Activated CD8-positive, alpha-beta memory T cell treated with anti-CD3 and anti-CD28 coated beads for 48 hours (primary cell): ENCODE measurements at regions not wholly inside any gene's neighbourhood (a gene's known extent, or its start where the extent isn't known, plus 50 kb on each side); places are given as distances from the start of the nearest gene placed in this dataset.

Experiments
- DNase-seq, 3 experiments: peaks; one replicate each; pipeline ENCODE4 v3.0.0-alpha.2; 2020; ENCODE audit warnings: low read depth in 2 of 3, low spot score in 2 of 3

- DNase-seq = no peak
Measured at GRCh38 chr4:184575306-184575705, 73.9 kb downstream of the CASP3 start.

GRCh38 chr4:184574861-184575260, 74.4 kb downstream of the CASP3 start:
- no peak for DNase-seq

GRCh38 chr4:184573701-184574100, 75.5 kb downstream of the CASP3 start:
- no peak for DNase-seq

- DNase-seq = no peak
Measured at GRCh38 chr4:184568770-184569169, 80.5 kb downstream of the CASP3 start.

GRCh38 chr4:184563621-184564020, 85.6 kb downstream of the CASP3 start:
- DNase-seq = no peak

DNA sequence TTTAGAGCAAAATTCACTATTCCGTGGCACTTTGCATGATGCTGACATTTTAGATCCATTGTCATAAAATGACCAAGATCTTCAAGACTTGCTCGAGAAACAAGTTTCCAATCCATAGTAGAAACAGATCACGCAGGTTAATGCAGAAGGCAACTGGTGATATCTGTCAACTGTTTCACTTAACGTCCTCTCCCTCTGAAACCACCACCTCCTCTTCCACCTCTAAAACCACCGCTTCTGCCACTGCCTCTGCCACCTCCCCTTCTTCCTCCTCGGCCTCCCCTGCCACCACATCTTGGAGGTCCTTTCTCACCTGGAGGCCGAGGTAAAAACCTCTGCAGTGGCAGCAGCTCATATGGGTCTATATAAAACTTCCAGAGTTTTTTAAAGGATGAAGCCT, 84.6 kb upstream of the IRF2 start:
- no peak for DNase-seq

GRCh38 chr4:184553891-184554290, 79.5 kb upstream of the IRF2 start:
- no peak for DNase-seq

DNA sequence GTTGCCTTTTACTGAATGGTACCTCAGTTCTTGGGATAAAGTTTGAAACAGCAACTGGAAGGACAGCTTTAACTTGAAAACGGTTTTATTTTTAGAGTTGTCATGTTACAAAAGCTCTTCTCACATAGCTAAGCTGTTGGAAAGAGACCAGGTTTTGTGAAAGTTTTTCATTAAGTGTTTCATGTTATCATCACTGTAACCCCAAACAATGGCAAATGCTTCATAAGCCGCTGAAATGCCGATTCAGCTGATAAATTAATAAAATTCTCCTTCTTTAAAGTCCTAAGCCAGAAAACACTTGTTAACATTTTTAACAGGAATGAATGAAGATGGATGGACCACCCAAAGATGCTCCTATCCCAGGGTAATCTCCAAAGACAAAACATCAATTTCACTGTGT, 76.1 kb upstream of the IRF2 start:
- DNase-seq = no peak

DNA sequence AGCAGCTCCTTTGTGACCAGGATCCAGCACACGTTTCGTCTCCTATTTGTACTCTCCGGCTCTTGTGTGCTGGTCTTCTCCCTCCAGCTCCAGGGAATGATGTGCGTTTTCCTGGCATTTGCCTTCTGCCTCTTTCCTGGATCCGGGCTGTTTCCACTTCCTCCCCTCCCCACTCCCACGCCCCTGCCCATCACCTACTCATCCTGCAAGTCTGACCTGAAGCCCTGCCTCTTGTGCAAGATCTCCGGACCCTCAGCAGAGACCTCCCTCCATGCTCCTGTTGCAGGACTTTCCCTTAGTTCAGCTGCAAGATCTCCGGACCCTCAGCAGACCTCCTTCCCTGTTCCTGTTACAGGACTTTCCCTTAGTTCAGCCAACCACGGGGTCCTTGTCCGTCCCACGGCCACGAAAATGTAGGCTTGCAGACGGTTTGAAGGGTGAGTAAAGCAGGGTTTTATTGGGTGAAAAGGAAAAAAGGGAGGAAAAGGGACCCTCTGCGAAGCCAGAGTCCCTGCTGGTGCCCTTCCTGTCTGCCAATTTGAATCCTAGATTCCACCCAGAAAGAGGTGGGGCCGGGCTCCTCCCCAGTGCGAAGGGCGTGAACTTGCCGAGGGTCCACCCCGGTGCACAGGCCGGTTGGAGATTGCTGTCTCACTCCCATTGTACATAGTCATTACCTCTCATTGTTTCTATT, 74.4 kb upstream of the IRF2 start:
- no peak for DNase-seq

DNA sequence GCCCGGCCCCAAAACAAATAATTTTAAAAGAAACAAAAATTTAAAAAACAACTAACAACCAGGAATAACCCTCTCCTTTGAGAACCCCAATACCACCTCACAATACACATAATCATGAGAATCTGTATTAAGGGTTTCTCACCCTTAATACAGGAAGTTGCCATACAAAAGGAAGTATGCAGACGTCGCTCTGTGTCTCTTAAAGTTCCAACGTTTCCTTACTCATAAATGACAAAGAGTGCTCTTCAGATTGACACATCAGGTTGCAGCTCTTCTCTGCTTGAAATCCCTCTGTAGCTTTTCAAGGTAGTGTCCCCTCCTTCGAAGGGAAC, 73.9 kb upstream of the IRF2 start:
- DNase-seq = no peak

DNA sequence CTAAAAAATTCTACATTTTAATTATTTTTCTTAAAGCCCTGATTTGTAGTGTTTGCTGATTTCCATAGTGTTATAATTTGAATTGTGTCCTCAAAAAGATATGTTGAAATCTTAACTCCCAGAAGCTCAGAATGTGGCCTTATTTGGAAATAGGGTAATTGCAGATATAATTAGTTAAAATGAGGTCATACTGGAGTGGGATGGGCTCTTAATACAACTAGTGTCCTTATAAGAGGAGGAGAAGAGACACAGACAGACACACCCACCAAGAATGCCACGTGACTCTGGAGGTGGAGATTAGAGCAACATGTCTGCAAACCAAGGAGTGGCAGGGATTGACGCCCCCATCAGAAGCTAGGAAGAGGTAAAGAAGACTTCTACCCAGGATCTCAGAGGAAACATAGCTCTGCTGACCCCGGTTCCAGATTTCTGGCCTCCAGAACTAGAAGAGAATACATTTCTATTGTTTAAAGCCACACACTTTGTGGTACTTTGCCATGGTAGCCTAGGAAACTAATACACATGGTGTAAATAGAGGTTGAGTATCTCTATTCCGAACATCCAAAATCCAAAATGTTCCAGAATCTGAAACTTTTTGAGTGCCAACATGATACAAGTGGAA, 70.5 kb upstream of the IRF2 start:
- no peak for DNase-seq

- no peak for DNase-seq
Measured at GRCh38 chr4:184541907-184542306, 67.6 kb upstream of the IRF2 start.

DNA sequence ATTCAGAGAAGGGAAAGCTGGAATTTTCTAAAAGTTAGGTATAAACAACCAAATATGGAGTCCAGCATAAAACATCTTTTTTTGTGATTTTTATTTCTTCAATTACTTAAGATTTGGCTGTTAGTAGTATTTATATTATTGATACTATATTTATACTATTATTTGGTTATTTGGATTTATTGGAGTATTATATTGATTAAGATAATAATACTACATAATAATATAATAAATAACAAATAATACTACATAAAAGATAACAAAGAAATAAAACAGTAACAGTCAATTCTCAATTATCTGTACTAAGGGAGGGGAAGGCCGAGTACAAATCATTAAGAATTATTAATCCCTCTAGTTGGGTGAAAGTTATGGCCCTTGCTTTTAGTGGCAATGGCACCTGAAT, 66.0 kb upstream of the IRF2 start:
- no peak for DNase-seq

DNA sequence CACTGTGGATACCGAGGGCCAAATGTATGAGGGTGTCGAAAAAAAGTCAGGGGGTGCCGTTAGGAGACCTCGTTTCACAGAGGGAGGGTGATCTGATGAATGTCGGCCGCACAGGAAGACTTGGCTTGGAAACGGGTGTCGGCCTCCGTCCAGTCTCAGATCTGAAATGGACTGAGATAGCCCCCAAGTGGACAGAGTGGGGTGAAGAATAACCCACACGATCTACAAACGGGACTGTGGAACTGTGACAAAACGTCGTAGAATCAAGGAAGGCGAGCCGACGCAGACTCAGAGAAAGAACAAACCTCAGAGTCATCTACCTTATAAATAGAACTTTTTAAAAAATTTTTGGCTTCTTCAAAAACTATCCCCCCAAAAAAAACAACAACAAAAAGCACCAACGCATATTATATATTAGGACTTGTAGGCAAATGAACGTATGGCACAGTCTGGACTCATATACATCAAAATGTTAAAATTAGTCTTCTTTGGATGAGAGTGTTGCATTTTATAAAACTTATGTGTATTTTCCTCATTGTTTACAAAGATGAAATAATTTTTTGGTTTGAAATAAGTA, 63.8 kb upstream of the IRF2 start:
- peak in 2 of 3 experiments; percentile 19 to 35 for DNase-seq

GRCh38 chr4:184537269-184538022, 63.1 kb upstream of the IRF2 start:
- peak; percentile 81 to 90 (median 88) for DNase-seq

DNA sequence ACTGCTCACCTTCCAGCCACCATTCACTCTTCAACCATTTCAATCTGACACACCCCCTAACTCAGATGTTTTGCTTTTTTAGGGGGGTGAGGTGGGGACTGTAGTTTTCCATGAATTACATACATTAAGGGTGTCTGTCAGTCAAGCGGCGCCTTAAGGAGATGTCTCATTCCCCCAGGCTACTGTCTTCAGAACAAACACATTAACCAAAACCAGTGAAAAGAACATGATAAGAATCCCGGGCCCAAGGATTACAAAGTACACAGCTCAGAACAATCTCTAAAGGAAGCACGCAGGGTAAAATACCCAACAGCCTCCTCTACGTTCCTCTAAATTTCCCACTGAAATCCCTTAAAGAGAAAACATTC, 62.5 kb upstream of the IRF2 start:
- no peak for DNase-seq

DNA sequence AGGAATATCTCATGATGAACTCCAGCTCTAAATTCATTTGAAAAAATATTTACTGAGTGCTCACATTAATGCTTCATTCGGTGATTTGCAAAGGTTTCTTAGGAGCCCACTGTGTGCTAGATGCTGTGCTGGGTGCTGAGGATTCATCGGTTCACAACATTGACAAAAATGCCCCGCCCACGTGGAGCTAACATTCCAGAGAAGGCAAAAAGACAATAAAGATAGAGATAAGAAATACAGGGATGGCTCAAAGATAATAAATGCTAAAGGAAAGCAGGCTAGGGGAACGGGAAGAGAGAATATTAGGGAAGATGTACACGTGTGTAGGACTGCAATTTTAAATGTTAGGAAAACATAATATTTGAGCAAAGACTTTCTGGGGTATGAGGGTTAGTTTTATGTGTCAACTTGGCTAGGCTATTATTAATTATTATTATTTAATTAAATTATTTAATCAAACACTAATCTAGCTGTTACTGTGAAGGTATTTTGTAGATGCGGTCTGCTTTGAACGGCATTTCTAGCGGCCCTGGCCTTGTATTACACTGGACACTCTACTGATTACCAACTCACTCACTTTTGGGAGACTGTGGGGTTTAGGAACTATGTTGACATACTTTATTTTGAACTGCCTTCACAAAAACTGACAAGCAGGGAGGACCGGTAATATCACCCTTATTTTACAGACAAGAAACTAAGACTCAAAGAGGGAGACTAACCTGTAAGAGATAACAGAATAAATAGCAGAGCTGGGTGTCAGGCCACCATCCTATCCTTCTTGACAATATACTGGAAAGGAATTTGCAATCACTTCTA, 61.9 kb upstream of the IRF2 start:
- DNase-seq = no peak

DNA sequence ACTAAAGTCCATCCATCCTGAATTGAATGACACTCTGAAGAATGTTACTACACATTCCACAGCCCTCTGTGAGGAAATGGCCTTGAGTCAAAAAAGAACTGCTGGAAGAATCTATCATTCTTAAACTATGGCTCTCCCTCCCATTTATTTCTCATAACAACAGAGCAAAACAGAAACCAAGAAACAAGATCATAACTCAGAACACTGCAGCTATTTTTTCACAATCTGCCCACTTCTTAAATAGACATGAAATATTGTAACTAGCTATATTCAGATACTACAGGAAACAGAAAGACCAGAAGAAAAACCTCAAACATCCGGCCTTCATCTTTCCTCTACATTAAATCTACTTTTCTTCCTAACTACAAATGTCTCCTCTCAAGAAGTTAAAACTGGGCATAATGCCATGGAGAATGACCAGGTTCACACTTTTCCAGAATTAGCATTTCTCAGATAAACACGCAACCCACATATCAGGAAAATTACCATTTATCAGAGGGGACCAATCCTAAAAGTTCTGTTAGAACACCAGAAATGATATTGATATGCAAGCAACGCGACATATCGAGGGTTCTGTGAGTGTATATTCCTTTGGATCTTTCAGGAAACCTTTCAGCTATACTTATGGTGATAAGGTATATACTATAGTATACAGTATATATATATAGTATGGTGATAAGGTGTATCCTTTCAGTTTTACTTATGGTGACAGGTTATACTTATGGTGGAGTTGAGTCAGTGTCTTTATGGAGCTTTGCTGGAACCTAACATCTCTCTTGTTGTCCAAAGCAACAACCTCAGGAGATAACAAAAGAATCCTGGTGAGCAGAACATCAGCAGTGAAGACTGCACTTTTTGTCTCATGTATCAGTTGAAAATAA, 60.4 kb upstream of the IRF2 start:
- no peak for DNase-seq

- DNase-seq = no peak
Measured at GRCh38 chr4:184533908-184534307, 59.6 kb upstream of the IRF2 start.

DNA sequence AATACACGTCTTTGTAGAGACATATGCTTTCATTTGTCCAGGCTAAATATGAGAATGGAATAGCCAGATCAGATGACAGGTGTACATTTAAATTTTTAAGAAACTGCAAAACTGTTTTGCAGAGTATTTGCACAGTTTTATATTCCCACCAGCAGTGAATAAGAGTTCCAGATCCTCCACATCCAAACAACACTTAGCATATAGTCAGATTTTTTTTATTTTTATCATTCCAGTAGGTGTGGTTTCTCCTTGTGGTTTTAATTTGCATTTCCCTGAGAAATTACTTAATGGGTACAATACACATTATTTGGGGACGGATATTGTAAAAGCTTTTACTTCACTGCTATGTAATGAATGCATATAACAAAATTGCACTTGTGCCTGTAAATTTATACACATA, 56.7 kb upstream of the IRF2 start:
- DNase-seq = no peak
